ENCODE measurements at regions not wholly inside any gene's neighbourhood (a gene's known extent, or its start where the extent isn't known, plus 50 kb on each side); places are given as distances from the start of the nearest gene placed in this dataset.

GRCh38 chr12:105933671-105934665 lies 204.8 kb downstream of the NUAK1 start:
- H3K27ac ChIP-seq = peak overlapping the region; percentile 87
- peak; percentile 92 for DNase-seq (ENCODE audit: low read depth, low spot score)

GRCh38 chr12:105935106-105935505 lies 203.6 kb downstream of the NUAK1 start:
- DNase-seq (ENCODE audit: low read depth, low spot score) = no peak
- H3K27ac ChIP-seq = peak overlapping the region; percentile 87

GRCh38 chr12:105935981-105936380 lies 202.8 kb downstream of the NUAK1 start:
- no peak for DNase-seq (ENCODE audit: low read depth, low spot score)
- H3K27ac ChIP-seq = peak overlapping the region; percentile 87

- no peak overlapping the region for H3K27ac ChIP-seq
- DNase-seq (ENCODE audit: low read depth, low spot score) = no peak
Measured at GRCh38 chr12:105936496-105936895, 202.3 kb downstream of the NUAK1 start.

GRCh38 chr12:105937009-105937408 lies 201.7 kb downstream of the NUAK1 start:
- no peak for DNase-seq (ENCODE audit: low read depth, low spot score)
- H3K27ac ChIP-seq = no peak overlapping the region

- peak overlapping the region; percentile 56 for H3K27ac ChIP-seq
Measured at GRCh38 chr12:105939181-105939721, 199.5 kb downstream of the NUAK1 start.

GRCh38 chr12:105942281-105942680 lies 196.5 kb downstream of the NUAK1 start:
- DNase-seq (ENCODE audit: low read depth, low spot score) = no peak
- H3K27ac ChIP-seq = no peak overlapping the region

More at GRCh38 chr12:105939181-105939721, 199.5 kb downstream of the NUAK1 start:
- peak; percentile 76 for DNase-seq (ENCODE audit: low read depth, low spot score)

- DNase-seq (ENCODE audit: low read depth, low spot score) = no peak
- no peak overlapping the region for H3K27ac ChIP-seq
Measured at GRCh38 chr12:105943525-105943924, 195.2 kb downstream of the NUAK1 start.

GRCh38 chr12:105944628-105945027 lies 194.1 kb downstream of the NUAK1 start:
- no peak for DNase-seq (ENCODE audit: low read depth, low spot score)
- no peak overlapping the region for H3K27ac ChIP-seq

GRCh38 chr12:105945880-105946279 lies 192.9 kb downstream of the NUAK1 start:
- H3K27ac ChIP-seq = no peak overlapping the region
- no peak for DNase-seq (ENCODE audit: low read depth, low spot score)

- no peak for DNase-seq (ENCODE audit: low read depth, low spot score)
- no peak overlapping the region for H3K27ac ChIP-seq
Measured at GRCh38 chr12:105946493-105946901, 192.3 kb downstream of the NUAK1 start.

GRCh38 chr12:105947906-105948305 lies 190.8 kb downstream of the NUAK1 start:
- H3K27ac ChIP-seq = no peak overlapping the region
- no peak for DNase-seq (ENCODE audit: low read depth, low spot score)

GRCh38 chr12:105948331-105948730 lies 190.4 kb downstream of the NUAK1 start:
- no peak for DNase-seq (ENCODE audit: low read depth, low spot score)
- no peak overlapping the region for H3K27ac ChIP-seq

GRCh38 chr12:105949391-105949790 lies 189.4 kb downstream of the NUAK1 start:
- no peak overlapping the region for H3K27ac ChIP-seq
- DNase-seq (ENCODE audit: low read depth, low spot score) = no peak

GRCh38 chr12:105951732-105952131 lies 187.0 kb downstream of the NUAK1 start:
- DNase-seq (ENCODE audit: low read depth, low spot score) = no peak
- H3K27ac ChIP-seq = no peak overlapping the region

GRCh38 chr12:105954951-105955931 lies 183.5 kb downstream of the NUAK1 start:
- DNase-seq (ENCODE audit: low read depth, low spot score) = no peak
- no peak overlapping the region for H3K27ac ChIP-seq

- no peak overlapping the region for H3K27ac ChIP-seq
- DNase-seq (ENCODE audit: low read depth, low spot score) = no peak
Measured at GRCh38 chr12:105955976-105956375, 182.8 kb downstream of the NUAK1 start.

- H3K27ac ChIP-seq = no peak overlapping the region
- no peak for DNase-seq (ENCODE audit: low read depth, low spot score)
Measured at GRCh38 chr12:105956662-105957457, 181.9 kb downstream of the NUAK1 start.

GRCh38 chr12:105960319-105961083 lies 178.3 kb downstream of the NUAK1 start:
- H3K27ac ChIP-seq = peak overlapping the region; percentile 67
- DNase-seq (ENCODE audit: low read depth, low spot score) = peak; percentile 61
